Progenitor cell of endocrine pancreas (in vitro differentiated cells): ENCODE measurements at regions not wholly inside any gene's neighbourhood (a gene's known extent, or its start where the extent isn't known, plus 50 kb on each side); places are given as distances from the start of the nearest gene placed in this dataset.

Experiments
- DNase-seq: peaks from one replicate; pipeline ENCODE4 v3.0.0; 2021; ENCODE audit warnings: low spot score; ENCODE audit not compliant: unreplicated experiment
- H3K27ac Mint-ChIP-seq: 2 replicates; pipeline ENCODE4 v1.8.0; 2021; ENCODE audit warnings: mild to moderate bottlenecking, moderate library complexity, mixed read lengths
- H3K27me3 Mint-ChIP-seq: 2 replicates; pipeline ENCODE4 v1.8.0; 2021; ENCODE audit warnings: mixed read lengths
- H3K36me3 Mint-ChIP-seq: 2 replicates; pipeline ENCODE4 v1.8.0; 2022; ENCODE audit warnings: mixed read lengths; ENCODE audit not compliant: insufficient read depth
- H3K4me1 Mint-ChIP-seq: 2 replicates; pipeline ENCODE4 v1.8.0; 2021; ENCODE audit warnings: low read depth, mixed read lengths
- H3K4me3 Mint-ChIP-seq: 2 replicates; pipeline ENCODE4 v1.8.0; 2021; ENCODE audit warnings: low read depth, mild to moderate bottlenecking, moderate library complexity, mixed read lengths
- H3K9me3 Mint-ChIP-seq: 2 replicates; pipeline ENCODE4 v1.8.0; 2021; ENCODE audit warnings: low read depth, mixed read lengths
- TF ChIP-seq, protein P1 (sequence below): fragments of 200-600 bp; sonication (generic); IDR thresholded peaks from one replicate; pipeline ENCODE4 v1.5.0; 2021; ENCODE audit warnings: antibody characterized with exemption, mild to moderate bottlenecking; ENCODE audit not compliant: unreplicated experiment

DNA sequence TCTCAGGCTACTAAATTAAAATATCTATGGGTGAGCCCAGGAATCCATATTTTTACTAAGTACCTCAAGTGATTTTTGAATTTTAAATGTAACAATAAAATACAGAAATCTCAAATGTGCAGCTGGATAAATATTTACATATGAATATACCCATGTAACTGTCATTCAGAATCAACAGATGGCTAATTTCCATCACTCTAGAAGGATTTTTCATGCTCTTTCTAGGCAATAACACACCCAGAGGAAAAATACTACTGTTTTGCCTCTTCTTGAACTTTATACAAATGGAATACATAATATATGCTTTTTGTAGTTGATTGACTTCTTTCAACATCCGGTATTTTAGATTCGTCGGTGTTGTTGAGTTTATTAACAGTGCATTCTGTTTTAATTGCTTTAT, 601.3 kb upstream of the NECTIN3 start:
- H3K9me3 Mint-ChIP-seq: no peaks in the 10 kb centered on the region
- no peaks in the 10 kb centered on the region for H3K36me3 Mint-ChIP-seq
- H3K27ac Mint-ChIP-seq: no peak overlapping the region
- H3K4me1 Mint-ChIP-seq: peaks cover 5% of the 10 kb centered on the region
- no peak for DNase-seq
- H3K27me3 Mint-ChIP-seq: no peaks in the 10 kb centered on the region
- no peak overlapping the region for H3K4me3 Mint-ChIP-seq
- TF ChIP-seq, protein P1, sequence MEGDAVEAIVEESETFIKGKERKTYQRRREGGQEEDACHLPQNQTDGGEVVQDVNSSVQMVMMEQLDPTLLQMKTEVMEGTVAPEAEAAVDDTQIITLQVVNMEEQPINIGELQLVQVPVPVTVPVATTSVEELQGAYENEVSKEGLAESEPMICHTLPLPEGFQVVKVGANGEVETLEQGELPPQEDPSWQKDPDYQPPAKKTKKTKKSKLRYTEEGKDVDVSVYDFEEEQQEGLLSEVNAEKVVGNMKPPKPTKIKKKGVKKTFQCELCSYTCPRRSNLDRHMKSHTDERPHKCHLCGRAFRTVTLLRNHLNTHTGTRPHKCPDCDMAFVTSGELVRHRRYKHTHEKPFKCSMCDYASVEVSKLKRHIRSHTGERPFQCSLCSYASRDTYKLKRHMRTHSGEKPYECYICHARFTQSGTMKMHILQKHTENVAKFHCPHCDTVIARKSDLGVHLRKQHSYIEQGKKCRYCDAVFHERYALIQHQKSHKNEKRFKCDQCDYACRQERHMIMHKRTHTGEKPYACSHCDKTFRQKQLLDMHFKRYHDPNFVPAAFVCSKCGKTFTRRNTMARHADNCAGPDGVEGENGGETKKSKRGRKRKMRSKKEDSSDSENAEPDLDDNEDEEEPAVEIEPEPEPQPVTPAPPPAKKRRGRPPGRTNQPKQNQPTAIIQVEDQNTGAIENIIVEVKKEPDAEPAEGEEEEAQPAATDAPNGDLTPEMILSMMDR: no peak

DNA sequence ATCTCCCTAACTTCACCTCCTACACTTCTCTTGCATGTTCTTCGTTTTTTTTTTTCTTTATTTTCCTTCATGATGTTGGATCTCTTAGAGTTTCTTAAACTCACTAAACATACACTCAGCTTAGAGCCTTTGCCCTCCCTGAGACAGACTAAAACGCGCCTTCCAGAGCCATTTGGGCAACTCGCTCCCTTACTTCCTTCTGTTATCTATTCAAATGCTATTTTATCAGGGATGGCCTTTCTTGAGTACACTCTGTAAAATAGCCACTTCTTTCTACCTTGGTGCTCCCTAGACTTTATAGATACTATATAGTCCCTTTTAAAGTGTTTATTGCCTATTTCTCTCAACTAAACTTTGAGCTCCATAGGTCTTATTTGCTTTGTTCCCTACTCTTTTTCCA, 598.2 kb upstream of the NECTIN3 start:
- Mint-ChIP-seq H3K27me3 (no peaks in the 10 kb centered on the region), H3K9me3 (no peaks in the 10 kb centered on the region), H3K4me1 (peaks cover 1% of the 10 kb centered on the region), H3K27ac (no peak overlapping the region), H3K4me3 (no peak overlapping the region), H3K36me3 (no peaks in the 10 kb centered on the region)
- DNase-seq: no peak
- TF ChIP-seq, protein P1: no peak

DNA sequence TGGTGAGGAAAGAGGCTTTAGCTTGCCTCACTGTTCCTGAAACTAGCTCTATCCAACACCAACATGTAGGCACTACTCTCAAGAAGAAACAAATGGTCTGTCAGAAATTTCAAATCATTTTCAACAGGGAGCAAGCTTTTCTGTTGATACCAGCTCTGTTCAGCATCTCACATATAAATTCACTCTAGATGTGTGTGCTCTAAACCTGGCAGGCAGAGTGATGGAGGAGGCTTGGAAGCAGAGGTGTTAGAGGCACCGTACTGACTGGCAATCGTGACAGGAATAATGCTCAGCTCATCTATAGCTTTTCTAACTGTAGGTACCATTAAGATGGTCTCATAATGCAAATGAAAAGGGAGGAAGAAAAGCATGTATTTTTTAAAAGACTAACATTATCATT, 597.2 kb upstream of the NECTIN3 start:
- no peak for DNase-seq
- TF ChIP-seq, protein P1: no peak
- no peaks in the 10 kb centered on the region for H3K27me3 Mint-ChIP-seq
- H3K9me3 Mint-ChIP-seq: no peaks in the 10 kb centered on the region
- H3K4me3 Mint-ChIP-seq: no peak overlapping the region
- H3K27ac Mint-ChIP-seq: no peak overlapping the region
- no peaks in the 10 kb centered on the region for H3K36me3 Mint-ChIP-seq
- H3K4me1 Mint-ChIP-seq: peaks cover 1% of the 10 kb centered on the region

DNA sequence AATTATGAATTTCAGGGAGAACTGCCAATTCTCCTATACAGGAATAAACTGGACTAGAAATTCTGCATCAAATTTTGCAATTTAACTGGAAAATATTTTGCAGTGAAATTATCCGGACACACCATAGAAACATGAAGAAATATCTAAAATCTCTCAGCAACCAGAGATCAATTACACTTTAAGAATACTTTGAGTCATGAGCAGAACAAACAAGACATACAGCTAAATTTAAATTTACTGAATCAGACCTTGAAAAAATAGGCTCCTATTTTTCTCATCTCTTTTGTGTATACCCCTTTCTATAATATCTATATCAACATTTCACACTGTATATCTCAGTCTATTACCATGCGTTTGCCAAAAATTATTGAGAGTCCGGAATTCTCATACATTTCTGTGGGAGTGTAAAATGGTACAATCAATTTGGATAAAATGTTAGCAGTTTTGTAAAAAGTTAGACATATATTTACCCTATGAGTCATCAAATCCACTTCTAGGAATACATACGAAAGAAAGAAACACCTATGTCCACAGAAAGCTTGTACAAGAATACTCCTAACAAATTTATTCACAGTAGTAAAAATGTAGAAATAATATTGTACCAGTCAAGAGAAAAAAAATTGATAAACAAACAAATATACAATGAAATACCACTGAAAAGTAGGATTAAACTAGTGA, 593.1 kb upstream of the NECTIN3 start:
- no peaks in the 10 kb centered on the region for H3K36me3 Mint-ChIP-seq
- TF ChIP-seq, protein P1: no peak
- peaks cover 3% of the 10 kb centered on the region for H3K9me3 Mint-ChIP-seq
- no peak overlapping the region for H3K4me3 Mint-ChIP-seq
- no peak overlapping the region for H3K27ac Mint-ChIP-seq
- H3K27me3 Mint-ChIP-seq: no peaks in the 10 kb centered on the region
- DNase-seq: no peak
- H3K4me1 Mint-ChIP-seq: peaks cover 1% of the 10 kb centered on the region

DNA sequence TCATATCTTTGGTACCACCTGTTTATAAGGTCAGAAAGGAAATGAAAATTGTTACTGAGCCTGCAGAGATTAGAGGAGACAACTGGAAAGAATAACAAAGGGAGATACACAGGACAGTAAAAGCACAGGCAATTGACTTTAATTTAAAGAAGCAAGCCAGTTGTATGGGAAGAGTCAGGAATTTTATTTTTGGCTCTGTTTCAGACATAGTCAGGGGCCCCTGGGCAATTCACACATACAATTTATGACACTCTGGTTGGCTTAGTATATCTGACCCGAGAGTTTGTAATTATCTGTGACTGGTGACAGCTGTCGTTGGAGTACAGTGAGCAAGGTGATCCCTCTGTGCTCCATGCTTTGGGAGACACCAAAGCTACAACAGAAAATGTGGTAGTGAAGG, 591.9 kb upstream of the NECTIN3 start:
- Mint-ChIP-seq H3K27me3 (no peaks in the 10 kb centered on the region), H3K9me3 (peaks cover 10% of the 10 kb centered on the region), H3K4me1 (no peaks in the 10 kb centered on the region), H3K36me3 (no peaks in the 10 kb centered on the region), H3K27ac (no peak overlapping the region), H3K4me3 (no peak overlapping the region)
- TF ChIP-seq, protein P1: no peak
- DNase-seq: no peak
